Uterus (tissue), 3 donors: ENCODE measurements at regions not wholly inside any gene's neighbourhood (a gene's known extent, or its start where the extent isn't known, plus 50 kb on each side); places are given as distances from the start of the nearest gene placed in this dataset.

ENCODE experiments used
- DNase-seq, 2 donors: peaks; one replicate each; pipeline ENCODE4 v3.0.0-alpha.2; 2019 to 2020
- H3K27ac ChIP-seq, 2 donors: fragments of 200-600 bp; sonication (generic); 1 replicate in 1 of 2; 2 replicates in 1 of 2; pipeline ENCODE4 v1.5.1; 2016 to 2018
- H3K27me3 ChIP-seq, 2 donors: fragments of 200-600 bp; sonication (generic); one replicate each; pipeline ENCODE4 v1.5.1; 2018 to 2019; ENCODE audit warnings: control low read depth in 1 of 2
- H3K36me3 ChIP-seq, 2 donors: fragments of 200-600 bp; sonication (generic); one replicate each; pipeline ENCODE4 v1.5.1; 2019; ENCODE audit warnings: control low read depth in 1 of 2
- H3K4me1 ChIP-seq, 2 donors: fragments of 200-600 bp; sonication (generic); one replicate each; pipeline ENCODE4 v1.5.1; 2018 to 2019; ENCODE audit warnings: control low read depth in 1 of 2
- H3K4me3 ChIP-seq, 2 donors: fragments of 200-600 bp; sonication (generic); 1 replicate in 1 of 2; 2 replicates in 1 of 2; pipeline ENCODE4 v1.5.1; 2018 to 2019; ENCODE audit warnings: mild to moderate bottlenecking in 1 of 2
- H3K9me3 ChIP-seq, 2 donors: fragments of 200-600 bp; sonication (generic); one replicate each; pipeline ENCODE4 v1.5.1; 2019; ENCODE audit warnings: control low read depth in 1 of 2
- POLR2A ChIP-seq, 2 donors: fragments of 450-650 bp; IDR thresholded peaks; one replicate each; pipeline ENCODE4 v1.6.1; 2016; ENCODE audit warnings: antibody characterized with exemption in 2 of 2, mild to moderate bottlenecking in 1 of 2, moderate library complexity in 1 of 2
- intact Hi-C: fragments of 100-400 bp; cut with DNase I; formaldehyde crosslinking; loops from one replicate; pipeline ENCODE4 v1.15.1; 2023; ENCODE audit warnings: low total_unique reads
- TF ChIP-seq, protein P1 (sequence below), 4 experiments: fragments of 200-600 bp in 2 of 4; fragments of 450-650 bp in 2 of 4; sonication (generic) in 2 of 4; IDR thresholded peaks; one replicate each; pipeline ENCODE4 v1.5.1; 2016 to 2019; ENCODE audit warnings: antibody characterized with exemption in 4 of 4, mild to moderate bottlenecking in 2 of 4, moderate library complexity in 1 of 4
- donor health status: DM: yes; HTN: yes; CAD: no.

- H3K27me3 ChIP-seq, result no peaks in the 10 kb centered on the region
- no peak for DNase-seq
These were observed 265.0 kb upstream of the GLI3 start for GRCh38 chr7:42502022-42502421.

GRCh38 chr7:42495256-42495655 lies 258.2 kb upstream of the GLI3 start:
- H3K9me3 ChIP-seq, result no peaks in the 10 kb centered on the region
- intact Hi-C loops, result no loop called here
- H3K27me3 ChIP-seq, result no peaks in the 10 kb centered on the region
- H3K4me3 ChIP-seq, result no peak overlapping the region
- H3K27ac ChIP-seq, result no peak overlapping the region
- H3K36me3 ChIP-seq, result no peaks in the 10 kb centered on the region
- DNase-seq, result no peak
- TF ChIP-seq, protein P1, sequence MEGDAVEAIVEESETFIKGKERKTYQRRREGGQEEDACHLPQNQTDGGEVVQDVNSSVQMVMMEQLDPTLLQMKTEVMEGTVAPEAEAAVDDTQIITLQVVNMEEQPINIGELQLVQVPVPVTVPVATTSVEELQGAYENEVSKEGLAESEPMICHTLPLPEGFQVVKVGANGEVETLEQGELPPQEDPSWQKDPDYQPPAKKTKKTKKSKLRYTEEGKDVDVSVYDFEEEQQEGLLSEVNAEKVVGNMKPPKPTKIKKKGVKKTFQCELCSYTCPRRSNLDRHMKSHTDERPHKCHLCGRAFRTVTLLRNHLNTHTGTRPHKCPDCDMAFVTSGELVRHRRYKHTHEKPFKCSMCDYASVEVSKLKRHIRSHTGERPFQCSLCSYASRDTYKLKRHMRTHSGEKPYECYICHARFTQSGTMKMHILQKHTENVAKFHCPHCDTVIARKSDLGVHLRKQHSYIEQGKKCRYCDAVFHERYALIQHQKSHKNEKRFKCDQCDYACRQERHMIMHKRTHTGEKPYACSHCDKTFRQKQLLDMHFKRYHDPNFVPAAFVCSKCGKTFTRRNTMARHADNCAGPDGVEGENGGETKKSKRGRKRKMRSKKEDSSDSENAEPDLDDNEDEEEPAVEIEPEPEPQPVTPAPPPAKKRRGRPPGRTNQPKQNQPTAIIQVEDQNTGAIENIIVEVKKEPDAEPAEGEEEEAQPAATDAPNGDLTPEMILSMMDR (IDR thresholded peaks at IDR 0.05), result no peak
- no peak for TF ChIP-seq POLR2A (IDR thresholded peaks at IDR 0.05)
- no peaks in the 10 kb centered on the region for H3K4me1 ChIP-seq

More at GRCh38 chr7:42502022-42502421, 265.0 kb upstream of the GLI3 start:
- TF ChIP-seq POLR2A (IDR thresholded peaks at IDR 0.05), result no peak
- TF ChIP-seq, protein P1 (IDR thresholded peaks at IDR 0.05), result no peak
- no peaks in the 10 kb centered on the region for H3K4me1 ChIP-seq
- no peaks in the 10 kb centered on the region for H3K9me3 ChIP-seq
- no peak overlapping the region for H3K27ac ChIP-seq
- intact Hi-C loops, result no loop called here
- H3K36me3 ChIP-seq, result no peaks in the 10 kb centered on the region
- H3K4me3 ChIP-seq, result no peak overlapping the region

- H3K27ac ChIP-seq, result no peak overlapping the region
- H3K27me3 ChIP-seq, result no peaks in the 10 kb centered on the region
- H3K4me1 ChIP-seq, result no peaks in the 10 kb centered on the region
- no peaks in the 10 kb centered on the region for H3K36me3 ChIP-seq
- intact Hi-C loops, result no loop called here
- H3K4me3 ChIP-seq, result no peak overlapping the region
- no peak for DNase-seq
- H3K9me3 ChIP-seq, result no peaks in the 10 kb centered on the region
- TF ChIP-seq, protein P1 (IDR thresholded peaks at IDR 0.05), result no peak
- TF ChIP-seq POLR2A (IDR thresholded peaks at IDR 0.05), result no peak
These were observed 257.7 kb upstream of the GLI3 start for GRCh38 chr7:42494736-42495135.

DNA sequence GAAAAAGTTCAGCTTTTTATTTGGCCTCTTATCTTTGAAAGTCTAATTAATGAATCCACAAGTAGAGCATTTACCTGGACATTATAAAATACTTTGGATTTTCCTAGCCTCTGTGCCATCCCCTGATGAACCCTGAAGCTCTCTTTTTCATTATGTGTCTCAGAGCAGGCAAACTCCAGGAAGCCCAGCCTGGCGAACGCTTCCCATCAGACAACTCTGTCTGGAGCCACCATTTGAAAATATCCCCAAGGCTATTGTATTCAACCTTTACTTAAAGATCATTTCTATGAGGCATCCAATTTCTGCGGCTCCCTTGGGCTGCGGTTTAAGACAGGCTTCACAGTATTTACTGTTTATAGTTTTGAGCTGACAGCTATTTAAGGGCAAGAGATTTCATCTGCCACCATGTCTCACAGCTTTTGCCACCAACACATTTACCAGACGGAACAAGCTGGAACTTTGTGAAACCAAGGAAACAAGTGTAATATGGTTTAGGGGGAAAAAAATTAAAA lies 257.2 kb upstream of the GLI3 start:
- Histone ChIP-seq H3K4me1 (no peaks in the 10 kb centered on the region), H3K27me3 (no peaks in the 10 kb centered on the region), H3K36me3 (no peaks in the 10 kb centered on the region), H3K27ac (peak overlapping the region; percentile 37 to 66), H3K4me3 (no peak overlapping the region), H3K9me3 (no peaks in the 10 kb centered on the region)
- no peak for DNase-seq
- TF ChIP-seq, protein P1 (IDR thresholded peaks at IDR 0.05), result no peak
- no peak for TF ChIP-seq POLR2A (IDR thresholded peaks at IDR 0.05)
- intact Hi-C loops, result no loop called here

GRCh38 chr7:42493436-42494198 lies 256.6 kb upstream of the GLI3 start:
- no peaks in the 10 kb centered on the region for H3K36me3 ChIP-seq
- peak overlapping the region; percentile 22 to 41 for H3K4me3 ChIP-seq
- H3K9me3 ChIP-seq, result no peaks in the 10 kb centered on the region
- intact Hi-C loops, result no loop called here
- no peak for TF ChIP-seq POLR2A (IDR thresholded peaks at IDR 0.05)
- TF ChIP-seq, protein P1 (IDR thresholded peaks at IDR 0.05), result peak in 1 of 4 experiments; percentile 12
- H3K27ac ChIP-seq, result peak overlapping the region; percentile 37 to 66
- no peaks in the 10 kb centered on the region for H3K4me1 ChIP-seq
- peak; percentile 82 to 87 for DNase-seq
- no peaks in the 10 kb centered on the region for H3K27me3 ChIP-seq
